KBM-7 (cell line): ENCODE measurements at regions not wholly inside any gene's neighbourhood (a gene's known extent, or its start where the extent isn't known, plus 50 kb on each side); places are given as distances from the start of the nearest gene placed in this dataset.
"Not testable (repeated sequence)": the region's sequence is repeated elsewhere in the genome, so short reads cannot be mapped to it uniquely, and the experiment has no call there.

ENCODE experiments used
- DNase-seq: peaks from one replicate; pipeline ENCODE4 v3.0.0-alpha.2; 2015
- in situ Hi-C: fragments of 300-500 bp; cut with MboI; formaldehyde crosslinking; loops from 2 replicates; pipeline ENCODE4 v1.14.3; 2020; ENCODE audit warnings: low sequenced_read_pairs, low pct_unique_long_range_greater_than_20kb, mixed read lengths

- in situ Hi-C loops, result no loop called here
- no peak for DNase-seq
These were observed 812.2 kb downstream of the C4orf33 start for GRCh38 chr4:129908117-129908516.

DNA sequence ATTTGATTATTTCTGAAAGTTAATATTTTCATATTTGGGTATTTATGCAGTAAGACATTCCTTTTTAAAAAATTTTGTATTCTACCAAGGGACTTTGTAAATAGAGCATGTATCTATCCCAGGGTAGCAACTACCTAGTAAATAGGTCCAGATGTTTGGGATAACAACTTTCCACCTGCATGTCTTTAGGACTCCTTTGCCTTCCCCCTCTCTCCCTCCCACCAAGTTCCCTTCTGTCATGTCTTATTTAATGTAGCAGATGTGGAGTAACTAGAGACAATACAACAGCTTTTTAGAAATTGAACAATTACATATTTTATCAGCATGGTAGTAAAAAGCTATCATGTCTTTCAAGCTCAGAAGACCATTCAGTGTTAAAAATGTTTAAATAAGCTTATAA is 821.0 kb downstream of the C4orf33 start:
- DNase-seq, result no peak
- in situ Hi-C loops, result no loop called here

- no peak for DNase-seq
- in situ Hi-C loops, result no loop called here
These were observed 821.7 kb downstream of the C4orf33 start for GRCh38 chr4:129917651-129918050.

GRCh38 chr4:129926936-129927335 is 831.0 kb downstream of the C4orf33 start:
- in situ Hi-C loops, result no loop called here
- DNase-seq, result peak; percentile 41

- in situ Hi-C loops, result no loop called here
- peak; percentile 26 for DNase-seq
These were observed 833.1 kb downstream of the C4orf33 start for GRCh38 chr4:129929052-129929451.

- in situ Hi-C loops, result no loop called here
- DNase-seq, result no peak
These were observed 834.0 kb downstream of the C4orf33 start for GRCh38 chr4:129929984-129930383.

DNA sequence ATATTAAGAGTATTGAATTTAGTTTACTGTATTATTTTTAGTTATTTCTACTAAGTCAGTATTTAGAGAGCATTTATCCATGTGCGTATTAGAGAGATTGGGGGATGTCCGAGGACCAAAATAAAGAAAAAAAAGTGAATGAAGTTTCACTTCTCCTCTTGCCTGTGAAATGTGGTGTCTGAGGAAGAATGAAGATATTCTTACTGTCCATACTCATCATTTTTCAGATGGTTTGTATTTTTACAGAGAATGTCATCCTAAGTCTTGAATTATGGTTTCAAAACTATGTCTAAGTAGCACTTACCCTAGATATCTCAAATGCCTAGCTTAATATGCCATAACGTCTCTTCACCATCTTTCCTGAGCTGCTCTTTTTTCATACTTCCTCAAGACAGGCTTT is 854.3 kb downstream of the C4orf33 start:
- in situ Hi-C loops, result no loop called here

DNA sequence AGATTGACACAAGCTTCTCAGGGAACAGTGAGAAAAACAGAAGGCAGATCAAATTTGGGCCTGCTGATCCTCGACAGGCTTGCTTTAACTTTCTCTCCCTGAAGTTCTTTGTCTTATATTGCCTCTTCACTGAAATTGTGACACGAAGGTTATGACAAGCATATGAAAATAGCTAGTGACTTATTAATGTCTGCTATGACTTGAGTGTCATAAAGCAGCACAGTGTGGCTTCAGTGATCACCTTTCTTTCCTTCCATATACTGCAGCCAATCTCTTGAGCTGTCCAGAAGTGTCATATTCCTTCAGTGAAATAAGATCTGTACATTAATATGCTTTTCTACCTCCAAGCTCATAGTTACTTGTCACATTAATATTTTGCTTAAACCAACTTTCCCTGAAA is 870.2 kb downstream of the C4orf33 start:
- in situ Hi-C loops, result no loop called here

More for the DNA sequence above, 854.3 kb downstream of the C4orf33 start:
- no peak for DNase-seq

DNA sequence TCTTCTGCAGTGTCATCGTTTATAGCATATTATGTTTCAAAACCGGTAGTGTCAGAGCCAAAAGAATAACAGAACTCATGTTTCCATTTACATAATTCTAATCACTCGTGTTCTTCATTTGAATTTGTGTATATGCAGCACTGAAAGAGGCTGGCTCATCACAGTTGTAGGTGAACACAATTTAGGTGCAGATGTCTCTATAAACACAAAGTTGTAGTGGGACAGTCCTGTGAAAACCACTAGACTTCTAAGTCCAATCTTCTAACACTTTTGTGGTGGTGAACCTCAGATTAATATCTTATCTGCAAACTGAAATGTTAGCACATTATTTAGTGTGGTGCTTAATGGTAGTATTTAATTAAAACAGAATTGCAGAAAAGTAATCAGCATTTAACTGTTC is 872.4 kb downstream of the C4orf33 start:
- DNase-seq, result no peak
- in situ Hi-C loops, result no loop called here

More for the DNA sequence above, 870.2 kb downstream of the C4orf33 start:
- DNase-seq, result no peak

DNA sequence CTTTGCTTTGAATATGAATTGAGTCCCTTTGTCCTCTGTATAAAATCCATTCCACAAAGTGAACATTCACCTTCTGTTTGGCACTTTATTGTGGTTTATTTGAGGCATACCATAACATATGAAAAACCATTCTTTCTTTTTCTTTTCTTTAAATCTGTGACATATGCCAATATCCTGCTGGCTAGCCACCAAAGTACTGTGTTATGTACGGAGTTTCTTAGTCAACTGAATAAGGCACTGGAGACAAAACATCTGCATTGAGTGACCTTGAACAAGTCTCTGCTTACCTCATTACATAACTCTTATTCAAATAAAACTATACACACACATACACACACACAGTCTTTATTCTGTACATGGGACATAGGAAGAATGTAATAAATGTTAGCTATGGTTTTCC is 872.8 kb downstream of the C4orf33 start:
- in situ Hi-C loops, result no loop called here
- DNase-seq, result no peak

- in situ Hi-C loops, result no loop called here
- no peak for DNase-seq
These were observed 874.8 kb downstream of the C4orf33 start for GRCh38 chr4:129970801-129971200.

DNA sequence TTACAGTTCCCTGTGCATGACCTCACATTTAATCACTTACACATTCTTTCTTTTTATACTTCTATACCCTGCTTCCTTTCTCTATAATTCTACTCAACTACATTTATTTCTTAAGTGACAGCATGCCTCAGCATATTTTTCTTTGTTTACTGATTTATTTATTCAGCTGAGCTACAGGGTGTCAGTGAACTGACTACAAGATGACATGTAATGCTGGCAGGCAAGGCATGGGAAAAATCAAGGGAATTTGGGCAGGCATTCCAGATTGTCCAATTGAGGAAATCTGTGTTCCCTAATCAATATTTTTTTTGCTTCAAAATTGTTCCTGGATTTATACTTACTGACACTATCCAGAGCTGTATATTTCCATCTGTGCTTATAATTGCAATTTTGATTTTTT is 875.5 kb downstream of the C4orf33 start:
- in situ Hi-C loops, result no loop called here

GRCh38 chr4:129972257-129972656 is 876.3 kb downstream of the C4orf33 start:
- peak; percentile 1 for DNase-seq
- in situ Hi-C loops, result no loop called here

More for the DNA sequence above, 875.5 kb downstream of the C4orf33 start:
- DNase-seq, result no peak

DNA sequence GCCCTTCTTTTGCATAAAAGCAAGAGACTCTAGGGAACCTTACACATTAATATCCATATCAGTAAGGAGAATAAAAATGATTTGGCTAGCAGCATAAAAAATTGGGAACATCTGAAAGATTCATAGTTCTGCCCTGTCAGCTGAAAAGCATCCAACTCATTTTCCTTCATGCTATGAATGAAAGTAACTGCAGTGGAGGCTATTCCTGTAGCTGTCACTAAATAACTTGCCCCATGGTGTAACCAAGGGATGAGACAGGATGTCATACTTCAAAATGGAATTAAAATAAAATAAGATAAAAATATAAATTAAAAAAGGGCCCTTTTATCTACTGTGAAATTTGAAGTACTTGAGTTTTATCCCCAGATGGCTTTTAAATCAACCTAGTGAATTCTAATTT is 878.8 kb downstream of the C4orf33 start:
- in situ Hi-C loops, result no loop called here

GRCh38 chr4:129978315-129978714 is 882.4 kb downstream of the C4orf33 start:
- DNase-seq, result peak; percentile 50
- in situ Hi-C loops, result no loop called here

More for the DNA sequence above, 878.8 kb downstream of the C4orf33 start:
- DNase-seq, result no peak

DNA sequence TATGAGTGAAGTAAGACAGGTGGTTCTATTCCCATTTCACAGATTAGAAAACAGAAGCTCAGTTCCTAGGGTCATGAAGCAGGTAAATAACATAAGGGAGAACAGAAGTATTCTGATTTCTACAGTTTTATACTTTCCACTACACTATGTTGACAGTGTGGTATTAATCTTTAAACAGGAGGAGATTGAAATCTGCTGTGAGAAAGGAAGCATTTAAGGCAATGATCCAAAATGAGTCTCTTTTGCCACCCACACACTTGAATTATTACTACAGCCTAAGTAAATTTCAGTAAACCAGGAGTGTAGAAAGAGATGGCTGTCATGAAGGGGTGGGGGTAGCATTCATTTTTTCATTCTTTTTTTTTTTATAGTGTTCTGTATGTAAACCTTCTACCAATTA is 893.0 kb downstream of the C4orf33 start:
- DNase-seq, result no peak
- in situ Hi-C loops, result no loop called here

GRCh38 chr4:129994715-129995114 is 898.8 kb downstream of the C4orf33 start:
- in situ Hi-C loops, result no loop called here
- no peak for DNase-seq

DNA sequence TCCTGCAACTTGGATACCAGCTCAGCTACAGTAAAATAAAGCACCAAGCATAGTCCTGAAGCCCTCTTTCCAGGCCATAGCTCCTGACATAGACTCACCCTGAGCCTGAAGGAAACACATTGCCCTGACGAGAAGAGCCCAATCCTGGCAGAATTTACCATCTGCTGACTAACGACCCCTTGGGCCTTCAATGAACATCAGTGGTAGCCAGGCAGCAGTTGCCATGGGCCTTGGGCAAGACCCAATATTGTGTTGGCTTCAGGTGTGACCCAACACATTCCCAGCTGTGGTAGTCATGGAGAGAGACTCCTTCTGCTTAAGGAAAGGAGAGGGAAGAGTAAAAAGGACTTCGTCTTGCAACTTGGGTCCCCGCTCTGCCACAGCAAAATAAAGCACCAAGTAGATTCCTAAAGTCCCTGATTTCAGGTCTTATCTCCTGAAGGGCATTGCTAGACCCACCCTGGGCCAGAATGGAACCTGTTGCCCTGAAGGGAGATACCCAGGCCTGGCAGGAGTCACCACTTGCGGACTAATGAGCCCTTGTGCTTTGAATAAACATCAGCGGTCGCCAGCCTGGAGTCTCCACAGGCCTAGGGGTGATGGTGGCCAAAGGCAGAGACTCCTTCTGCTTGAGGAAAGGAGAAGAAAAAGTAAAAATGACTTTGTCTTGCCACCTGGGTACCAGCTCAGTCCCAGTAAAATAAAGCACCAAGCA is 902.6 kb downstream of the C4orf33 start:
- in situ Hi-C loops, result no loop called here
- no peak for DNase-seq

GRCh38 chr4:129999156-129999555 is 903.2 kb downstream of the C4orf33 start:
- in situ Hi-C loops, result no loop called here

DNA sequence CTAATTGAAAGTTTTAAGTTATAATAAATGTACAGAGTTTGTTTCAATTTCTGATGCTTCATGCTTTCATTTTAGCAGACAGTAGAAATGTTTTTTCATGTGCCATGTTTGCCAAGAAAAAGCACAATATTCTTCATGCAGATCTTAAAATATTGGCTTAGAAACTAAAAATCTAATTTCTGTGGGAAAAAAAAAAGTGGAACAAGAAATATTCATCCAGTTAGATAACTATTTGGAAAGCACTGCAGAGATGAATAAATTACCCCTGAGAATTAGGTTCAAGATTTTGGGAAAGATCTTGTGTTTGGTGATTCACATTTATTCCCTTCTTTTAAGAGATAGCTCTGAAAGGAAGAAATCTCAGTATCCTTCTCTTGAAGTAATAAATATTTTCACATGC is 912.5 kb downstream of the C4orf33 start:
- in situ Hi-C loops, result no loop called here
- no peak for DNase-seq

More at GRCh38 chr4:129999156-129999555, 903.2 kb downstream of the C4orf33 start:
- DNase-seq, result no peak

GRCh38 chr4:130012806-130013205 is 916.9 kb downstream of the C4orf33 start:
- DNase-seq, in situ Hi-C loops: not testable (repeated sequence)
